GM12872 (cell line): ENCODE measurements at regions not wholly inside any gene's neighbourhood (a gene's known extent, or its start where the extent isn't known, plus 50 kb on each side); places are given as distances from the start of the nearest gene placed in this dataset.

Experiments
- CTCF ChIP-seq: IDR thresholded peaks from 3 replicates; pipeline ENCODE4 v1.5.1; 2011; ENCODE audit warnings: low read depth, mild to moderate bottlenecking, low read length, moderate library complexity; ENCODE audit not compliant: insufficient read depth

- no peak for TF ChIP-seq CTCF
Measured at GRCh38 chr5:117302949-117303348, 728.3 kb upstream of the SEMA6A start.

- TF ChIP-seq CTCF: no peak
Measured at GRCh38 chr5:117302473-117302872, 727.9 kb upstream of the SEMA6A start.

DNA sequence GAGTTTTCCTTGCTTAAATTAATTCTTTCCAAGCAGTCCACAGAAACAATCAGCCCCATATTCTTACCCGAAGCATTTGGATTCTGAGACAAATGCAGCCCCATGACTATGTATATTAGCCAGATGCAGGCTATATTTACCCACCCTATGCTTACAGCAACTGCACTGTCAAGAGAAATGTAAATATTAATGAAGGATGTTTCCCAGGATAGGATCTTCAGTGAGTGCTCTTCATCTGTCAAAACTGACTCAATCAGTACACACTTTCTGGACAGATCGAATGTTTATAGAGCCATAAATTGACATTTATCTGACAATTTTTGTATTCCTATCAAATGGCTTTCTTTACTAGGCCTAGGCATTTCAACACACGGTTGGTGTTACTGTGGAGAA, 725.3 kb upstream of the SEMA6A start:
- TF ChIP-seq CTCF: no peak

- TF ChIP-seq CTCF: no peak
Measured at GRCh38 chr5:117299224-117299935, 724.8 kb upstream of the SEMA6A start.

DNA sequence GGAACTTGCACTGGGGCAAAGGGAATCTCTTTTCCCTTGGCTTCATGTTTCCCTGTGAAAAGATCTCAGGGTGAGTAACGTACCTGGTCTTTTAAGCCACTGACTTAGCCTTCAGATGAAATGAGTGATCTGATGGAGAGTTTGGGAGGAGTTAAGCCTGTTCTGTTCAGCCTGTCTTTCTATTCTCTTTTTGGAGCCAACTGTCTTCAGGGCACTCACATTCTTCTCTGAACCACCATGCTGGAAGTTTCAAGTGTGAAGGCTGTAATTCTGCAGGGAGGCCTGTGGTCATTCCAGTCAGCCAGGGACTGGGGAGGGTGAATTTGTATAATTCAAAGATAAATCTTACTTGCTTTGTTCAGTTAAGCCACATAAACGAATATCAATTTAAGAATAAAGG, 722.2 kb upstream of the SEMA6A start:
- no peak for TF ChIP-seq CTCF

GRCh38 chr5:117295941-117296340, 721.3 kb upstream of the SEMA6A start:
- no peak for TF ChIP-seq CTCF

GRCh38 chr5:117286813-117287212, 712.2 kb upstream of the SEMA6A start:
- TF ChIP-seq CTCF: no peak

- TF ChIP-seq CTCF: no peak
Measured at GRCh38 chr5:117271656-117272055, 697.0 kb upstream of the SEMA6A start.
